Right forelimb (tissue), 1 donor: ENCODE measurements at regions not wholly inside any gene's neighbourhood (a gene's known extent, or its start where the extent isn't known, plus 50 kb on each side); places are given as distances from the start of the nearest gene placed in this dataset.

Source experiments
- DNase-seq: peaks from one replicate; pipeline ENCODE4 v3.0.0-alpha.2; 2018

GRCh38 chr1:192038567-192038966, 119.7 kb upstream of the RGS18 start:
- no peak for DNase-seq

GRCh38 chr1:192045131-192045530, 113.1 kb upstream of the RGS18 start:
- DNase-seq = no peak

GRCh38 chr1:192053531-192053971, 104.7 kb upstream of the RGS18 start:
- DNase-seq = no peak

- no peak for DNase-seq
Observed at GRCh38 chr1:192057766-192058165, 100.5 kb upstream of the RGS18 start.

- DNase-seq = no peak
Observed at GRCh38 chr1:192059407-192059806, 98.9 kb upstream of the RGS18 start.

GRCh38 chr1:192061556-192061955, 96.7 kb upstream of the RGS18 start:
- no peak for DNase-seq

GRCh38 chr1:192065087-192065486, 93.2 kb upstream of the RGS18 start:
- DNase-seq = no peak

GRCh38 chr1:192066202-192066601, 92.1 kb upstream of the RGS18 start:
- DNase-seq = no peak

- DNase-seq = no peak
Observed at GRCh38 chr1:192067360-192067759, 90.9 kb upstream of the RGS18 start.

GRCh38 chr1:192070213-192070612, 88.0 kb upstream of the RGS18 start:
- no peak for DNase-seq

- DNase-seq = no peak
Observed at GRCh38 chr1:192080684-192081083, 77.6 kb upstream of the RGS18 start.

- DNase-seq = no peak
Observed at GRCh38 chr1:192081359-192081758, 76.9 kb upstream of the RGS18 start.

- no peak for DNase-seq
Observed at GRCh38 chr1:192086644-192087043, 71.6 kb upstream of the RGS18 start.

- DNase-seq = no peak
Observed at GRCh38 chr1:192087334-192087733, 70.9 kb upstream of the RGS18 start.

GRCh38 chr1:192088496-192088895, 69.8 kb upstream of the RGS18 start:
- DNase-seq = no peak

- DNase-seq = no peak
Observed at GRCh38 chr1:192098001-192098400, 60.3 kb upstream of the RGS18 start.

GRCh38 chr1:192099328-192099727, 58.9 kb upstream of the RGS18 start:
- no peak for DNase-seq

GRCh38 chr1:192100686-192101468, 57.4 kb upstream of the RGS18 start:
- no peak for DNase-seq

- no peak for DNase-seq
Observed at GRCh38 chr1:192104128-192104527, 54.1 kb upstream of the RGS18 start.

GRCh38 chr1:192104852-192105251, 53.4 kb upstream of the RGS18 start:
- DNase-seq = no peak

- DNase-seq = no peak
Observed at GRCh38 chr1:192108161-192108560, 50.1 kb upstream of the RGS18 start.
